ENCODE measurements at regions not wholly inside any gene's neighbourhood (a gene's known extent, or its start where the extent isn't known, plus 50 kb on each side); places are given as distances from the start of the nearest gene placed in this dataset.

GRCh38 chr20:7346562-7346961 is 579.1 kb downstream of the BMP2 start:
- H3K9ac ChIP-seq (ENCODE audit: low read depth, low read length), result no peak overlapping the region

More at GRCh38 chr20:7346562-7346961, 579.1 kb downstream of the BMP2 start:
- Histone ChIP-seq H3K4ac (ENCODE audit: low read depth, low read length) (no peak overlapping the region), H4K20me1 (ENCODE audit: insufficient read depth, low read length) (no peaks in the 10 kb centered on the region), H3K27ac (ENCODE audit: insufficient read depth, low read length) (no peak overlapping the region), H2BK5ac (ENCODE audit: low read depth, low read length, poor library complexity, severe bottlenecking) (no peak overlapping the region), H3K9me3 (ENCODE audit: control insufficient read depth, insufficient read depth, low read length) (no peaks in the 10 kb centered on the region; the same call in 1 of the 2 replicates), H3K9me1 (ENCODE audit: insufficient read depth, low read length) (no peaks in the 10 kb centered on the region), H3K23ac (ENCODE audit: low read depth, low read length) (no peak overlapping the region), H3K56ac (ENCODE audit: extremely low read depth, insufficient read depth, low read length) (no peak overlapping the region), H3K79me1 (ENCODE audit: low read depth in 1 of 2, low read length in 2 of 2) (no peaks in the 10 kb centered on the region), H3K4me3 (ENCODE audit: insufficient read depth, low read depth, low read length) (no peak overlapping the region), H4K5ac (ENCODE audit: low read depth, low read length) (no peak overlapping the region), H2BK15ac (ENCODE audit: low read depth, low read length) (no peak overlapping the region), H2BK20ac (ENCODE audit: low read depth, low read length) (no peak overlapping the region), H4K91ac (ENCODE audit: insufficient read depth, low read depth, low read length) (no peak overlapping the region), H3K14ac (replicated peaks; ENCODE audit: low read depth, low read length) (no peak overlapping the region), H2AK5ac (ENCODE audit: low read depth, low read length) (no peak overlapping the region), H3K4me2 (ENCODE audit: low read depth, low read length) (no peak overlapping the region), H2AK9ac (replicated peaks; ENCODE audit: low read depth, low read length, poor library complexity) (no peak overlapping the region), H2AFZ (replicated peaks; ENCODE audit: low read length, poor library complexity) (no peak overlapping the region), H3K4me1 (ENCODE audit: control insufficient read depth, insufficient read depth, low read length) (no peaks in the 10 kb centered on the region), H2BK120ac (ENCODE audit: low read depth, low read length) (no peak overlapping the region), H3K27me3 (ENCODE audit: control insufficient read depth, insufficient read depth, low read length) (no peaks in the 10 kb centered on the region), H4K8ac (ENCODE audit: low read depth in 2 of 2, low read length in 2 of 2) (no peak overlapping the region), H3K36me3 (ENCODE audit: control insufficient read depth, insufficient read depth, low read length) (no peaks in the 10 kb centered on the region), H3K18ac (ENCODE audit: low read depth, low read length) (no peak overlapping the region)
- in situ Hi-C loops (cut with MboI; ENCODE audit: low sequenced_read_pairs) (no loop called here), dilution Hi-C loops (cut with HindIII; ENCODE audit: low sequenced_read_pairs, unreplicated experiment) (no loop called here), intact Hi-C loops (cut with micrococcal nuclease) (no loop called here)
- no TSS peak for BruUV-seq (replicated peaks)
- DNase-seq (no peak), ATAC-seq (ENCODE audit: low read depth) (no peak)
- no peak for TF ChIP-seq MAFK (IDR thresholded peaks at IDR 0.05; ENCODE audit: low read depth, low read length)
- TF ChIP-seq BHLHE40 (IDR thresholded peaks at IDR 0.05; ENCODE audit: low read depth, low read length), result no peak
- no peak for TF ChIP-seq CEBPB (IDR thresholded peaks at IDR 0.05; ENCODE audit: low read depth, low read length)
- no peak for TF ChIP-seq CTCF (conservative IDR thresholded peaks at IDR 0.05; ENCODE audit: low read depth, low read length)
- no peak for TF ChIP-seq RFX5 (IDR thresholded peaks at IDR 0.05; ENCODE audit: low read depth, low read length)
- no peak for TF ChIP-seq RAD21 (IDR thresholded peaks at IDR 0.05; ENCODE audit: low read length)
- no peak for TF ChIP-seq SMC3 (IDR thresholded peaks at IDR 0.05; ENCODE audit: low read depth, low read length)
- TF ChIP-seq MAZ (IDR thresholded peaks at IDR 0.05; ENCODE audit: borderline replicate concordance, low read depth, low read length), result no peak
- no peak for TF ChIP-seq MXI1 (IDR thresholded peaks at IDR 0.05; ENCODE audit: borderline replicate concordance, low read depth, low read length)
- TF ChIP-seq CHD1 (IDR thresholded peaks at IDR 0.05; ENCODE audit: low read depth, low read length), result no peak
- no peak for TF ChIP-seq NFE2L2 (IDR thresholded peaks at IDR 0.05; ENCODE audit: low read depth, low read length)
- no peak for TF ChIP-seq FOS (IDR thresholded peaks at IDR 0.05; ENCODE audit: low read depth, low read length)
- CTCF ChIA-PET, result no interaction called here
- no CpG with 5 or more reads among the region's 1 CpG for WGBS, 2 experiments (ENCODE audit: extremely low coverage in 2 of 2, insufficient read length in 1 of 2)
- POLR2A ChIA-PET (ENCODE audit: unreplicated experiment), result no interaction called here
